GM23338 (cell line): ENCODE measurements at regions not wholly inside any gene's neighbourhood (a gene's known extent, or its start where the extent isn't known, plus 50 kb on each side); places are given as distances from the start of the nearest gene placed in this dataset.
"Not testable (repeated sequence)": the region's sequence is repeated elsewhere in the genome, so short reads cannot be mapped to it uniquely, and the experiment has no call there.

ENCODE experiments used
- ATAC-seq: fragments of 200-7000 bp; cut with Tn5 transposase; 3 replicates; pipeline ENCODE4 v1.9.1; 2020
- DNase-seq: peaks from one replicate; pipeline ENCODE4 v3.0.0-alpha.2; 2015; ENCODE audit warnings: low spot score
- H2AFZ ChIP-seq: fragments of 200-600 bp; sonication (generic); 2 replicates; pipeline ENCODE4 v1.8.0; 2016; ENCODE audit warnings: antibody characterized with exemption, mild to moderate bottlenecking, moderate library complexity
- H3F3A ChIP-seq: fragments of 200-600 bp; sonication (generic); replicated peaks from 2 replicates; pipeline ENCODE4 v1.8.0; 2017; ENCODE audit warnings: antibody characterized with exemption, mixed run types, low read depth
- H3K27ac ChIP-seq: fragments of 200-600 bp; sonication (generic); 2 replicates; pipeline ENCODE4 v1.6.1; 2016; ENCODE audit warnings: low read depth
- H3K27me3 ChIP-seq: fragments of 200-600 bp; sonication (generic); 2 replicates; pipeline ENCODE4 v1.8.0; 2016; ENCODE audit warnings: mild to moderate bottlenecking, mixed run types, moderate library complexity; ENCODE audit not compliant: insufficient read depth
- H3K36me3 ChIP-seq: fragments of 200-600 bp; sonication (generic); 2 replicates; pipeline ENCODE4 v1.8.0; 2016; ENCODE audit warnings: mild to moderate bottlenecking; ENCODE audit not compliant: insufficient read depth
- H3K4me1 ChIP-seq: fragments of 200-600 bp; sonication (generic); 2 replicates; pipeline ENCODE4 v1.8.0; 2016; ENCODE audit warnings: mild to moderate bottlenecking, moderate library complexity; ENCODE audit not compliant: insufficient read depth
- H3K4me2 ChIP-seq: fragments of 200-600 bp; sonication (generic); 2 replicates; pipeline ENCODE4 v1.7.1; 2017; ENCODE audit warnings: mixed run types
- H3K4me3 ChIP-seq: fragments of 200-600 bp; sonication (generic); 2 replicates; pipeline ENCODE4 v1.6.1; 2016; ENCODE audit warnings: mixed run types
- H3K79me2 ChIP-seq: fragments of 200-600 bp; sonication (generic); replicated peaks from 2 replicates; pipeline ENCODE4 v1.8.0; 2017; ENCODE audit warnings: mild to moderate bottlenecking; ENCODE audit not compliant: insufficient read depth
- H3K9me2 ChIP-seq: fragments of 200-600 bp; sonication (generic); 2 replicates; pipeline ENCODE4 v1.8.0; 2017; ENCODE audit not compliant: insufficient read depth
- H4K20me1 ChIP-seq: fragments of 200-600 bp; sonication (generic); replicated peaks from 2 replicates; pipeline ENCODE4 v1.8.0; 2017; ENCODE audit warnings: mild to moderate bottlenecking; ENCODE audit not compliant: insufficient read depth
- H3K27ac Mint-ChIP-seq: 2 replicates; pipeline ENCODE4 v1.8.0; 2020; ENCODE audit warnings: inconsistent platforms, mild to moderate bottlenecking, moderate library complexity, mixed read lengths
- H3K27me3 Mint-ChIP-seq: 3 replicates; pipeline ENCODE4 v1.8.0; 2022; ENCODE audit warnings: low read depth, mild to moderate bottlenecking, moderate library complexity, mixed read lengths, inconsistent platforms; ENCODE audit not compliant: insufficient read depth, poor library complexity
- H3K36me3 Mint-ChIP-seq: 3 replicates; pipeline ENCODE4 v1.8.0; 2021; ENCODE audit warnings: low read depth, mild to moderate bottlenecking, inconsistent platforms, moderate library complexity, mixed read lengths
- H3K4me1 Mint-ChIP-seq: 3 replicates; pipeline ENCODE4 v1.8.0; 2020; ENCODE audit warnings: mild to moderate bottlenecking, inconsistent platforms, mixed read lengths
- H3K4me3 Mint-ChIP-seq: 3 replicates; pipeline ENCODE4 v1.8.0; 2021; ENCODE audit warnings: moderate library complexity, mild to moderate bottlenecking, inconsistent platforms, mixed read lengths
- H3K9me3 Mint-ChIP-seq: 3 replicates; pipeline ENCODE4 v1.8.0; 2020; ENCODE audit warnings: moderate library complexity, mild to moderate bottlenecking, inconsistent platforms, mixed read lengths
- TF ChIP-seq, protein P1 (sequence below): IDR thresholded peaks from one replicate; pipeline ENCODE4 v1.6.1; 2018; ENCODE audit warnings: antibody characterized with exemption; ENCODE audit not compliant: unreplicated experiment
- TF ChIP-seq, protein P2 (sequence below): fragments of 250-450 bp; sonication (Bioruptor Pico); IDR thresholded peaks from 2 replicates; pipeline ENCODE4 v1.5.0; 2020; ENCODE audit warnings: mild to moderate bottlenecking, moderate library complexity

- TF ChIP-seq, protein P1, sequence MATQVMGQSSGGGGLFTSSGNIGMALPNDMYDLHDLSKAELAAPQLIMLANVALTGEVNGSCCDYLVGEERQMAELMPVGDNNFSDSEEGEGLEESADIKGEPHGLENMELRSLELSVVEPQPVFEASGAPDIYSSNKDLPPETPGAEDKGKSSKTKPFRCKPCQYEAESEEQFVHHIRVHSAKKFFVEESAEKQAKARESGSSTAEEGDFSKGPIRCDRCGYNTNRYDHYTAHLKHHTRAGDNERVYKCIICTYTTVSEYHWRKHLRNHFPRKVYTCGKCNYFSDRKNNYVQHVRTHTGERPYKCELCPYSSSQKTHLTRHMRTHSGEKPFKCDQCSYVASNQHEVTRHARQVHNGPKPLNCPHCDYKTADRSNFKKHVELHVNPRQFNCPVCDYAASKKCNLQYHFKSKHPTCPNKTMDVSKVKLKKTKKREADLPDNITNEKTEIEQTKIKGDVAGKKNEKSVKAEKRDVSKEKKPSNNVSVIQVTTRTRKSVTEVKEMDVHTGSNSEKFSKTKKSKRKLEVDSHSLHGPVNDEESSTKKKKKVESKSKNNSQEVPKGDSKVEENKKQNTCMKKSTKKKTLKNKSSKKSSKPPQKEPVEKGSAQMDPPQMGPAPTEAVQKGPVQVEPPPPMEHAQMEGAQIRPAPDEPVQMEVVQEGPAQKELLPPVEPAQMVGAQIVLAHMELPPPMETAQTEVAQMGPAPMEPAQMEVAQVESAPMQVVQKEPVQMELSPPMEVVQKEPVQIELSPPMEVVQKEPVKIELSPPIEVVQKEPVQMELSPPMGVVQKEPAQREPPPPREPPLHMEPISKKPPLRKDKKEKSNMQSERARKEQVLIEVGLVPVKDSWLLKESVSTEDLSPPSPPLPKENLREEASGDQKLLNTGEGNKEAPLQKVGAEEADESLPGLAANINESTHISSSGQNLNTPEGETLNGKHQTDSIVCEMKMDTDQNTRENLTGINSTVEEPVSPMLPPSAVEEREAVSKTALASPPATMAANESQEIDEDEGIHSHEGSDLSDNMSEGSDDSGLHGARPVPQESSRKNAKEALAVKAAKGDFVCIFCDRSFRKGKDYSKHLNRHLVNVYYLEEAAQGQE: no peak
- TF ChIP-seq, protein P2, sequence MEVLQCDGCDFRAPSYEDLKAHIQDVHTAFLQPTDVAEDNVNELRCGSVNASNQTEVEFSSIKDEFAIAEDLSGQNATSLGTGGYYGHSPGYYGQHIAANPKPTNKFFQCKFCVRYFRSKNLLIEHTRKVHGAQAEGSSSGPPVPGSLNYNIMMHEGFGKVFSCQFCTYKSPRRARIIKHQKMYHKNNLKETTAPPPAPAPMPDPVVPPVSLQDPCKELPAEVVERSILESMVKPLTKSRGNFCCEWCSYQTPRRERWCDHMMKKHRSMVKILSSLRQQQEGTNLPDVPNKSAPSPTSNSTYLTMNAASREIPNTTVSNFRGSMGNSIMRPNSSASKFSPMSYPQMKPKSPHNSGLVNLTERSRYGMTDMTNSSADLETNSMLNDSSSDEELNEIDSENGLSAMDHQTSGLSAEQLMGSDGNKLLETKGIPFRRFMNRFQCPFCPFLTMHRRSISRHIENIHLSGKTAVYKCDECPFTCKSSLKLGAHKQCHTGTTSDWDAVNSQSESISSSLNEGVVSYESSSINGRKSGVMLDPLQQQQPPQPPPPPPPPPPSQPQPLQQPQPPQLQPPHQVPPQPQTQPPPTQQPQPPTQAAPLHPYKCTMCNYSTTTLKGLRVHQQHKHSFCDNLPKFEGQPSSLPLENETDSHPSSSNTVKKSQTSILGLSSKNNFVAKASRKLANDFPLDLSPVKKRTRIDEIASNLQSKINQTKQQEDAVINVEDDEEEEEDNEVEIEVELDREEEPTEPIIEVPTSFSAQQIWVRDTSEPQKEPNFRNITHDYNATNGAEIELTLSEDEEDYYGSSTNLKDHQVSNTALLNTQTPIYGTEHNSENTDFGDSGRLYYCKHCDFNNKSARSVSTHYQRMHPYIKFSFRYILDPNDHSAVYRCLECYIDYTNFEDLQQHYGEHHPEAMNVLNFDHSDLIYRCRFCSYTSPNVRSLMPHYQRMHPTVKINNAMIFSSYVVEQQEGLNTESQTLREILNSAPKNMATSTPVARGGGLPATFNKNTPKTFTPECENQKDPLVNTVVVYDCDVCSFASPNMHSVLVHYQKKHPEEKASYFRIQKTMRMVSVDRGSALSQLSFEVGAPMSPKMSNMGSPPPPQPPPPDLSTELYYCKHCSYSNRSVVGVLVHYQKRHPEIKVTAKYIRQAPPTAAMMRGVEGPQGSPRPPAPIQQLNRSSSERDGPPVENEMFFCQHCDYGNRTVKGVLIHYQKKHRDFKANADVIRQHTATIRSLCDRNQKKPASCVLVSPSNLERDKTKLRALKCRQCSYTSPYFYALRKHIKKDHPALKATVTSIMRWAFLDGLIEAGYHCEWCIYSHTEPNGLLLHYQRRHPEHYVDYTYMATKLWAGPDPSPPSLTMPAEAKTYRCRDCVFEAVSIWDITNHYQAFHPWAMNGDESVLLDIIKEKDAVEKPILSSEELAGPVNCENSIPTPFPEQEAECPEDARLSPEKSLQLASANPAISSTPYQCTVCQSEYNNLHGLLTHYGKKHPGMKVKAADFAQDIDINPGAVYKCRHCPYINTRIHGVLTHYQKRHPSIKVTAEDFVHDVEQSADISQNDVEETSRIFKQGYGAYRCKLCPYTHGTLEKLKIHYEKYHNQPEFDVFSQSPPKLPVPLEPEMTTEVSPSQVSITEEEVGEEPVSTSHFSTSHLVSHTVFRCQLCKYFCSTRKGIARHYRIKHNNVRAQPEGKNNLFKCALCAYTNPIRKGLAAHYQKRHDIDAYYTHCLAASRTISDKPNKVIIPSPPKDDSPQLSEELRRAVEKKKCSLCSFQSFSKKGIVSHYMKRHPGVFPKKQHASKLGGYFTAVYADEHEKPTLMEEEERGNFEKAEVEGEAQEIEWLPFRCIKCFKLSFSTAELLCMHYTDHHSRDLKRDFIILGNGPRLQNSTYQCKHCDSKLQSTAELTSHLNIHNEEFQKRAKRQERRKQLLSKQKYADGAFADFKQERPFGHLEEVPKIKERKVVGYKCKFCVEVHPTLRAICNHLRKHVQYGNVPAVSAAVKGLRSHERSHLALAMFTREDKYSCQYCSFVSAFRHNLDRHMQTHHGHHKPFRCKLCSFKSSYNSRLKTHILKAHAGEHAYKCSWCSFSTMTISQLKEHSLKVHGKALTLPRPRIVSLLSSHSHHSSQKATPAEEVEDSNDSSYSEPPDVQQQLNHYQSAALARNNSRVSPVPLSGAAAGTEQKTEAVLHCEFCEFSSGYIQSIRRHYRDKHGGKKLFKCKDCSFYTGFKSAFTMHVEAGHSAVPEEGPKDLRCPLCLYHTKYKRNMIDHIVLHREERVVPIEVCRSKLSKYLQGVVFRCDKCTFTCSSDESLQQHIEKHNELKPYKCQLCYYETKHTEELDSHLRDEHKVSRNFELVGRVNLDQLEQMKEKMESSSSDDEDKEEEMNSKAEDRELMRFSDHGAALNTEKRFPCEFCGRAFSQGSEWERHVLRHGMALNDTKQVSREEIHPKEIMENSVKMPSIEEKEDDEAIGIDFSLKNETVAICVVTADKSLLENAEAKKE (CRISPR knock-in tag): no peak
These were observed 817.6 kb upstream of the CITED2 start (continued) for GRCh38 chr6:140192018-140192417.

DNA sequence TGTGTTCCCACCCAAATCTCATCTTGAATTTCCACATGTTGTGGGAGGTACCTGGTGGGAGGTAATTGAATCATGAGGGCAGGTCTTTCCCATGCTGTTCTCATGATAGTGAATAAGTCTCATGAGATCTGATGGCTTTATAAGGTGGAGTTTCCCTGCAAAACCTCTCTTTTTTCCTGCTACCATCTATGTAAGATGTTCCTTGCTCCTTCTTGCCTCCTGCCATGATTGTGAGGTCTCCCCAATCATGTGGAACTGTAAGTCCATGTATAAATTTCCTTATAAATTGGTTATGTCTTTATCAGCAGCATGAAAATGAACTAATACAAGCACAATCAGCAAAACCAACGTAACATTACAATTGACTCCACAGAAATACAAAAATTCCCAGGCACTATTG is 814.8 kb upstream of the CITED2 start:
- H3K4me1 ChIP-seq, H3K9me2 ChIP-seq, H3K4me1 Mint-ChIP-seq, H3K79me2 ChIP-seq, H3K27ac ChIP-seq, ATAC-seq, H3K27me3 ChIP-seq, H3K4me3 ChIP-seq, H3K4me2 ChIP-seq, H4K20me1 ChIP-seq, H3K4me3 Mint-ChIP-seq, H2AFZ ChIP-seq, H3K27ac Mint-ChIP-seq, DNase-seq, H3K27me3 Mint-ChIP-seq, H3F3A ChIP-seq: not testable (repeated sequence)
- Mint-ChIP-seq H3K9me3 (peaks cover 93% of the 10 kb centered on the region), H3K36me3 (peaks cover 91% of the 10 kb centered on the region)
- H3K36me3 ChIP-seq: peaks cover 58% of the 10 kb centered on the region
